Mammary epithelial cell (primary cell): ENCODE measurements at regions not wholly inside any gene's neighbourhood (a gene's known extent, or its start where the extent isn't known, plus 50 kb on each side); places are given as distances from the start of the nearest gene placed in this dataset.

Experiments
- EZH2 ChIP-seq: IDR thresholded peaks from 2 replicates; pipeline ENCODE4 v1.6.1; 2012; ENCODE audit warnings: low read length, inconsistent platforms, borderline replicate concordance
- TF ChIP-seq, protein P1 (sequence below), 2 donors: IDR thresholded peaks in 1 of 2; conservative IDR thresholded peaks in 1 of 2; 2 replicates each; pipeline ENCODE4 v1.5.1; 2011 to 2012; ENCODE audit warnings: inconsistent platforms in 2 of 2, low read length in 2 of 2, mild to moderate bottlenecking in 2 of 2, control low read depth in 1 of 2, low read depth in 1 of 2; ENCODE audit not compliant: insufficient read depth in 1 of 2; ENCODE audit errors: extremely low read depth in 1 of 2

DNA sequence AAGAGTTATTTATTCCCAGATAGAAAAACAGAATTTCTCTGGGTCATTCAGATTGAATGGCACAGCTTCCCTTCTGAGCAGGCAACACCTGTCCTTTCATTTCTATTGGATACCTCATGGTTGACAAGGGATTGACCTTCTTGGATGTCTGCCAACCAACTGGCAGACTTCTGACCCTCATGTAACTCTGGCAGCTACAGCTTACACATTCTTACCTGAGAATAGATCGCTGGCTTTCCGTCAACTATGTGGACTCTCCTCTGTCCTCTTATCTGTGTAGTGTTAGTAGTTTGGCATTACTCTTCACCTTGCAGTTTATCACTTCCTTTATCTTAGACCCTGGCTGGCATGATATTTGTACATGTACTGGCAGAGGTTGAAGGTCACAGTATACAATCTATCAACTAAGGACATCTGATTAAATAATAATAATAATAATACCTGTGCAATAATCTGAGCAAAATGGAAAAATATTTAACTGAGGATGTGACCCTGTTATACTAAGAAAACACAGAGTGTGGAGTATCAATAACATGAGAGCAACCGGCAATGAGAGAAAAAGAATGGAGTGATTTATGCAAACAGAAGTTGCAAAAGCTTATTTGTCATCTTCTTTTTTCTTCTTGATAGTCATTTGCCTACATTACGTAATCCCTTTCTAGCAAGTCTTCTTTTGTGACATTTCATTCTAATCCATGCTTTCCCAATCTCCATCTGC lies 1118.2 kb downstream of the ARAP2 start:
- TF ChIP-seq, protein P1, sequence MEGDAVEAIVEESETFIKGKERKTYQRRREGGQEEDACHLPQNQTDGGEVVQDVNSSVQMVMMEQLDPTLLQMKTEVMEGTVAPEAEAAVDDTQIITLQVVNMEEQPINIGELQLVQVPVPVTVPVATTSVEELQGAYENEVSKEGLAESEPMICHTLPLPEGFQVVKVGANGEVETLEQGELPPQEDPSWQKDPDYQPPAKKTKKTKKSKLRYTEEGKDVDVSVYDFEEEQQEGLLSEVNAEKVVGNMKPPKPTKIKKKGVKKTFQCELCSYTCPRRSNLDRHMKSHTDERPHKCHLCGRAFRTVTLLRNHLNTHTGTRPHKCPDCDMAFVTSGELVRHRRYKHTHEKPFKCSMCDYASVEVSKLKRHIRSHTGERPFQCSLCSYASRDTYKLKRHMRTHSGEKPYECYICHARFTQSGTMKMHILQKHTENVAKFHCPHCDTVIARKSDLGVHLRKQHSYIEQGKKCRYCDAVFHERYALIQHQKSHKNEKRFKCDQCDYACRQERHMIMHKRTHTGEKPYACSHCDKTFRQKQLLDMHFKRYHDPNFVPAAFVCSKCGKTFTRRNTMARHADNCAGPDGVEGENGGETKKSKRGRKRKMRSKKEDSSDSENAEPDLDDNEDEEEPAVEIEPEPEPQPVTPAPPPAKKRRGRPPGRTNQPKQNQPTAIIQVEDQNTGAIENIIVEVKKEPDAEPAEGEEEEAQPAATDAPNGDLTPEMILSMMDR (conservative IDR thresholded peaks at IDR 0.05 in 1 of 2, IDR thresholded peaks at IDR 0.05 in 1 of 2; ENCODE audit: extremely low read depth in 1 of 2, insufficient read depth in 1 of 2, low read depth in 1 of 2, low read length in 2 of 2) = no peak
- no peak for TF ChIP-seq EZH2
